NCI-H2227 (cell line): ENCODE measurements at regions not wholly inside any gene's neighbourhood (a gene's known extent, or its start where the extent isn't known, plus 50 kb on each side); places are given as distances from the start of the nearest gene placed in this dataset.
A peak's percentile ranks its signal among the peaks of the same experiment; 100 is the strongest.

ENCODE experiments used
- DNase-seq: peaks from one replicate; lab custom pipeline; 2025; ENCODE audit not compliant: unreplicated experiment; lab: John Stamatoyannopoulos, UW

DNA sequence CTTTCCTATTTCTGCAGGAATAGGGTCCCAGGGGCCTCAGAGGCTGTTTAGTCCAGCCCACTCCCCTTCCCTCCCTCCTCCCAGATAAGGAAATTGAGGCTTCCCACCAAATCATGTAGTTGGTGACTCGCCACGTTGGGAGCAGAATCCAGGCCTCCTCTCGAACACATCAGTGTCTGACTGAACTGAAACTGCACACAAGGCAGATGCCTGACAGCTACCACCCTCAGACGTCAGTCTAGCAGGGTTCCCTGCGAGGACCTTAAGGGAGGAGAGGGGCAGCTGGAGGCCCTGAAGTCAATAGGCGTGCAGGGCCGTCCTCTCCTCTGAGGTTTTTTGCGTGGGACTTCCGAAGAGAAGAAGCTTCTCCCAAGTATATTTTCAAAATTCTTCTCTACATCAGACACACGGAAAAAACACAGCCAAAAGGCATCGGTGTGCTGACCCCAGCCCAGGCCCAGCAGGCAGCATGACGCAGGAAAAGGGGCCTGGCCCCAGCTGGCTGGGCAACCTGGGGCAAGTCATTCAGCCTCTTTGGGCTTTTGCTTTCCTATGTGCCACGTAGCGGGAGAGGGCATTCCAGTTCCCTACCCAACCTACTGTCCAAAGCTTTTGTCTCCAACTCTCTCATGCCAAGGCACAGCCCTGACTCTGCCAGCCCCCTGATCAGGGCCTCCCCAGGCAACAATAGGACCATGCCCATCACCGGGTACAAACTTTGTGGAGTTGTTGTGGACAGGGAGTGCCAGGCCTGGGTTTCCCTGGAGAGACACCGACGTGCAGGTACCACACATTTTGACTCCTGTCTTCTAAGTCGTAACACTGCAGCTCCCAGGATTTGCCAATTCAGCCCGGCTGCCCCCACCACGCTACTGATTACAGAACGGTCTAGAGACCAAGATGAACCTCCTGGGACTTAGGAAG, 283.1 kb downstream of the XXYLT1 start:
- no peak for DNase-seq

DNA sequence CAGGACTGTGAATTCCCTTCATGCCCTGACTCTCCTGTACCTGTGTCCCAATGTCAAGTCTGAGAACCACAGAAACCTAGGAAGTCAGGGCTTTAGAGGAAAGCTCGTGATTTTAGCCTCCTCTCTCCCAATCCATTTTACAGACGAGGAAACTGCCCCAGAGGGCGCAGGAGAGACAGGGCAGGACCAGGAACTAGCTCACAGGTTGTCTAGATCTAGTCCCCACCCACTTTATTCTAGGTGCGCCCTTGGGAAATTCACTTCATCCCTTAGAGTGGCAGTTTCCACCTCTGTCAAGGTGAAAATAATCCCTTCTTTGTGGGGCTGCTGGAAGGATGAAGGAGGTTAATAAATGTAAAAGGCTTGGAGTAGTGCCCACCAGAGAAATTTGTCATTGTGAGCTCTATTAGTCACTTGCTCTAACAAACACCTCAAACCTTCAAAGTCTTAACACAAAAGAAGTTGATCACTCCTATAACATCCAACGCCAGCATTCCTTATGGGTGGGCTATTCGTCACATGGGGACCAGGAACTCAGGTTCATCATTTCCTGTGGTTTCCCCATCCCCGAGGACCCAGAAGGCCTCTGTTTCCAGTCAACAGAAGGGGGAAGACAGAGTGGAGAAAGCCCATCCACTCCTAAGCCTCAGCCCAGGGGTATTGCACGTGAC, 282.3 kb downstream of the XXYLT1 start:
- DNase-seq: no peak

DNA sequence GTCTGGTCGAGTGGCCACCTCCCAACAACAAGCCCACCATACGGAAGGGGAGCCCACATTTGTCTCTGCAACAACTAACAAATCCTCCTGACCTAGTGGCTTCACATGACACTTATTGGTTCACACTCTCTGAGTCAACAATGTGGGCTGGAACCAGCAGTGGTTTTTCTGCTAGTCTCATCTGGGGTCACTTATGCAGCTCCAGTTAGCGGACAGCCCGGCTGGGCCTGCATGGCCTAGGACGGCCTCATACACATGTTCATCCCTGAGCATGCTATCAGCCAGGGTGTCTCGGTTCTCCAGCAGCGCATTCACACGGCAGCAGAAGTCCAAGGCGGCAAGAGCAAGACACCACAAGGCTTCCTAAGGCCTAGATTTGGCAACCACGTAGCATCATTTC, 281.7 kb downstream of the XXYLT1 start:
- DNase-seq: no peak

DNA sequence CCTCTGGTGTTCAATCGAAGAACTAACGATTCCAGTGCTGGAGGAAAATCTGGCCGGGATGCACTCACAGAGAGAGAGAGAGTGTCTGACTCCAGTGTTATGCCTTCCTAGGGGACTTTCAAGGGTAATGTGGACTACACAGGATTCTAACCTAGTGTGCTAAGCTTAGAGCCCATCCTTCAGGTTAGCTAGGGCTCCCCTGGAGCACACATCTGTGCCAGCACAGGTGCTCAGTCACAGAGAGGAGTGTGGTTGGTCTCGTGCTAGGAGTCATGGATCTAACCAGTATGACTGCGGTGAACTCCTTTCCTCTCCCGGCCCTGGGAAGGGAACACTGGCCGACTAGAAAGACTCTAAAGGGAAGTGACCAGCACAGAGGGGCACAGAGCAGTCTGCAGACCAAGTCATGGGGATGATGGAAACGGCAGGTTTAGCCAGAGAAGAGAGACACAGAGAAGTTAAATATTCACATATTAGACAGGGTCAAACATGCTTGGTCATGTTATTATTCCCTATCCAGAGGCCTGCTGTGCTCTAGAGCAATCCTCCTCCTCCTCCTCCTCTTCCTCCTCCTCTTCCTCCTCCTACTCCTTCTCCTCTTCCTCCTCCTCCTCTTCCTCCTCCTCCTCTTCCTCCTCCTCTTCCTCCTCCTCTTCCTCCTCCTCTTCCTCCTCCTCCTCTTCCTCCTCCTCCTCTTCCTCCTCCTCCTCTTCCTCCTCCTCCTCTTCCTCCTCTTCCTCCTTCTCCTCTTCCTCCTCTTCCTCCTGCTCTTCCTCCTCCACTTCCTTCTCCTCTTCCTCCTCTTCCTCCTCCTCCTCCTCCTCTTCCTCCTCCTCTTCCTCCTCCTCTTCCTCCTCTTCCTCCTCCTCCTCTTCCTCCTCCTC, 280.3 kb downstream of the XXYLT1 start:
- no peak for DNase-seq

DNA sequence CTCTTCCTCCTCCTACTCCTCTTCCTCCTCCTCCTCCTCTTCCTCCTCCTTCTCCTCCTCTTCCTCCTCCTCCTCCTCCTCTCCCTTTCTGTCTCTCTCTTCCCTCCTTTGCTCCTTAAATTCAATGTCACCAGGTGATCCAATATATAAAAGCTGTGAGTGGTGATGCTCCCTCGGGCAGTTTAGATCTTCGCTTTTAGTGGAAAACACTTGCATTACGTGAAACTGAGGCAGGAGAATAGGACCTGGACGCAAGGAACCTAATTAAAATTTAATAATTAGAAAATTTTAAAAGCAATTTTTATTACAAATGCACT, 279.7 kb downstream of the XXYLT1 start:
- DNase-seq: no peak

DNA sequence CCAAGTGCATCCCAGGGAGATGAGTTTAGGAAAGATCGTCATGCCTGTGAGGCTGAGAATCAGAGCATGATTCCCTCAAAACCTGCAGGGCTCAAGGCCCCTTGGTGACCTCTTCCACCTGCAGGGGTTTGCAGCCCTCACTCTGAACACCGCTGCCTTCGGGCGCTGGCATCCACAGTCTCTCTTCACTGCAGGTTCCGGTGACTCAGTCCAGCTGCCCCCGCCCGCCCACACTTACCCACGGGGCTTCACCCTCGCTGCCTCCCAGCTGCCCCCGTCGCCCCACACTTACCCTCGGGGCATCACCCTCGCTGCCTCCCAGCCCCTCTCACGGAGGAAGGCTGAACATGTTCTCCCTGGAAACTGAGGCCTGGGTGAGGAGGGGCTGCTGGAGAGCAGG, 277.1 kb downstream of the XXYLT1 start:
- no peak for DNase-seq

DNA sequence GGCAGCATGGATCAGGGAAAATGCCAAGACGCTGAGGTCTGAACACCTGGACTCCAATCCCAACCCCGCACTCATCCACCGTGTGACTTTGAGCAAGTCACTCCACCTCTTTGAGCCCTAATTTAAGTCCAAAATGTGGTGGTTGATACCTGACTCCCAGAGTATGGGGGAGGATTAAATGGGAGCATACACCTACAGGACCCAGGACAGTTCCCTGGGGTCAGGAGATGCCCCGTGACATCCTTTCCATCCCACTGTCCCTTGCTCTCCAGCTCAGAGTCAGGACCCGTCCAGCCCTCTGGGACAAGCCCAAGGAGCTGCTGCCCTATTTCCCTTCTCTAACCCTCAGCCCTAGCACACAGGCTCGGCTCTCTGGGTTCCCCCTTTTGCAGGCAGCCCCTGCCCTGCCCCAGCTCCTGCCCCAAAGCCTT, 276.4 kb downstream of the XXYLT1 start:
- DNase-seq: no peak

DNA sequence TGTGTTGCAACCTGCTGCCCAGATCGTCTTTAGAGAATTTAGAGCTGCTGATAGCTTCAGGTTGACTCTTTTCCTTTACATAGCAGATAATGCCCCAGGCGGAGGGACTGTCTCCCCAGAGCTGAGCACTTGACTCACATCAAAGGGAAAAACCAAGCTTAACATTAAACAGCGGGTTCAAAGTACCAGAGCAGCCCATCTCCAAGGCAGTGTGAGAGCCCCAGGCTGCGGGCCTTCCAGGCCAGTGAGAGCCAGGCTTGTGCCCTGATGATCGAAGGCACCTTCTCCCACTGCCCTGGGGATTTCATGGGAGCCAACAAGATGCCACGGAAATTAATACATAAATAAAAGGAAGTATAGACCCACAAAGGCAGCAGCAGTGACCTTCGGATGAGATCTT, 275.6 kb downstream of the XXYLT1 start:
- no peak for DNase-seq

DNA sequence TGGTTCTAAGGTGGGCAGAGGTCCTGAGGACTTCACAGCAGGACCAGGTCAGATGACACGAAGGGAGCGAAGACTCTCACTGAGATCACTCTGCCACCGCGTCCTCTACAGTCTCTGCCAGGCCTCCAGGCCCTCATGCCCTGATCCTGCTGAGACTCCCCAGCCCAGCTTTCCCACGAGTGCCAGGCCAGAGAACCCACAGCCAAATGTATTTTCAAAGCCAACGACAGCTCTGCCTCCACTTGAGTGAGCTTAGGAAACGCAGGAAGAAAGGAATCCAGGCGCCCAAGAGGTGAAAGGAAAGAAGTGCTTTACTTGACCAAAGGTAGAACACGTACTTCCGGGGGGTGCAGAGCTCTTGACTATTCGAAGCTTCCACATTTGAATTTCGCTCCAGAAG, 275.0 kb downstream of the XXYLT1 start:
- DNase-seq: no peak

DNA sequence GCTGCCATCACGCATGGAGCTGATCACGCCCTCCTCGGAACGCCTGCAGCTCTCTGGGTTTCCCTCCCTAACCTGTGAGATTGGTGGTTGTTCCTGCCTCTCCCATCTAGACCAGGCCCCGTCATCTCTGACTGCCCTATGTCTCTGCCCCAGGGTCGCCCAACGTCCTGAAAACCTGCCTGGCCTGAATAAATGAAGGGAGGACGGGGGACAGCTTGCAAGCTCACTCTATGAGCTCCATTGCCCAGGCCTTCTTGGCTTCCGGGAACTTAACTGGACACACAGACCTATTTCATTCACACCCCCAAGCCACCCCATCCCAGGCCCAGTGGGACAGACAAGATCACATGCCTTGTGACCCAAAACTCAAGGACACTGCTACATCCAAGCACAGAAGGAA, 274.2 kb downstream of the XXYLT1 start:
- no peak for DNase-seq

DNA sequence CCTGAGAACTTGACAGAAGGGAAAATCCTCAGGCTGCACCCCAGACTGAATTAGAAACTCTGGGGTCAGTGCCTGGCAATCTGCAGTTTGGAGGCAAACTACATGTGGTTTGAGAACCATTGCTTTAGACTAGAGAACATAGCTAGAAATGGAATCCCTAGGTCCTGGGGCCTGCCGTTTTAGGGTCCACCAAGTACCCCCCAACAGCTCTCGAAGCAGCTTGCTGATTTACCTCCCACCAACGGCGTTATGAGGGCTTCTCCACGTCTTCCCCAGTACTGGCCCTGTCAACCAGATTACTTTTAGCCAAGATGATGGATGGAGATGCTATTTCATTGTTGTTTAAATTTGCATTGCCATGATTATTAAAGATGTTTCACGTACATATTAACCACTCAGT, 272.5 kb downstream of the XXYLT1 start:
- no peak for DNase-seq

DNA sequence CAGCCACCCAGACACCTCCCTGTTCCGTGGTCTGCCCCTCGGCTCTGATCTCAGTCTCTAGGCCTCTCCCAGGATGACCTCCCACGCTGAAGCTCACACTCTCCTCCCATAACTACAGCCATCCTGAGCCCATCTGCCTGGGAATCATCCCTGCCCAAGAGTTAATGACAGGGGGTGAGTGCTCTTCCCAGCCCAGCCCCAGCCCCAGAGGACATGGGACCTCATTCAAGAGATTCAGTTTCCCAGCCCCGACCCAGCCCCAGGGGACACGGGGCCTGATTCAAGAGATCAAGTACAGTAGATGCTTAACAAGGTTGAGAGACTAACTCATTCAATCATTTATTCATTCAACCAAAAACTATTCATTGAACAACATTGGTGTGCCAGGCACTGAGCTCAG, 272.0 kb downstream of the XXYLT1 start:
- no peak for DNase-seq

DNA sequence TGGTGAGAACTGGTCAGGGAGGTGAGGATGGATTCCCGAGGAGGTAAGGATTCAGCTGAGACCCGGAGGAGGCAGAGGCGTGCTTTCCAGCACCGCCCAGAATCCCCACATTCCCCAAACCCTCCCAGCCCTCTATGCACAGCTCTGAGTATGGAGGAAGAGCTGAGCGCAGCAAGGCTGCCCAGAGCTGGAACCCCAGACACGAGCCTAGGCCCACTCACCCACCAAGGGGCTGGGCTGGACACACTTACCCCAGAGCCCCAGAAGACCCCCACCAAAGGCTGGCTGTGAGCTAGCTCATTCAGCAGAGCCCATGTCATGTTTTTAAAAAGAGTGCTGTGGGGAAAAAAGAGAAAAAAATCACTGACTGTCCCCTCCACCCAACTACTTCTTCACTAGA, 271.5 kb downstream of the XXYLT1 start:
- no peak for DNase-seq

DNA sequence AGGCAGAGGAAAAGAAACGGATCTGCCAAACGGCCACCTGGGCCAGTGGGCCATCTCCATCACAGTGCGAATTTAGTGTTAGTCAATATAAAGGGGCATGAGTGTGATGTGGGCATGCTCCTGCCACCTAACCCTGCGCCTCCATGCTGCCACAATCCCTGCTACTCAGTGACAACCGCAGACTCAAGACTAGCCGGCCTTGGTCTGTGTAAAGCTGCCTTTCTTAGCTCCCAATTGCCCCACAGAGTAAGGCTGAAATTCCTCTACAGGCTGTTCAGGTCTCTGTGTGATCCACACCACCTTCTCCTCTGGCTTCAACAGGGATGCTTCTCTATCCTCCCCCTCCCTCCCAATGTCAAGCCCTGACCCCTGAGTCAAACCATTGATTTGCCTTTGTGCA, 269.7 kb downstream of the XXYLT1 start:
- no peak for DNase-seq

DNA sequence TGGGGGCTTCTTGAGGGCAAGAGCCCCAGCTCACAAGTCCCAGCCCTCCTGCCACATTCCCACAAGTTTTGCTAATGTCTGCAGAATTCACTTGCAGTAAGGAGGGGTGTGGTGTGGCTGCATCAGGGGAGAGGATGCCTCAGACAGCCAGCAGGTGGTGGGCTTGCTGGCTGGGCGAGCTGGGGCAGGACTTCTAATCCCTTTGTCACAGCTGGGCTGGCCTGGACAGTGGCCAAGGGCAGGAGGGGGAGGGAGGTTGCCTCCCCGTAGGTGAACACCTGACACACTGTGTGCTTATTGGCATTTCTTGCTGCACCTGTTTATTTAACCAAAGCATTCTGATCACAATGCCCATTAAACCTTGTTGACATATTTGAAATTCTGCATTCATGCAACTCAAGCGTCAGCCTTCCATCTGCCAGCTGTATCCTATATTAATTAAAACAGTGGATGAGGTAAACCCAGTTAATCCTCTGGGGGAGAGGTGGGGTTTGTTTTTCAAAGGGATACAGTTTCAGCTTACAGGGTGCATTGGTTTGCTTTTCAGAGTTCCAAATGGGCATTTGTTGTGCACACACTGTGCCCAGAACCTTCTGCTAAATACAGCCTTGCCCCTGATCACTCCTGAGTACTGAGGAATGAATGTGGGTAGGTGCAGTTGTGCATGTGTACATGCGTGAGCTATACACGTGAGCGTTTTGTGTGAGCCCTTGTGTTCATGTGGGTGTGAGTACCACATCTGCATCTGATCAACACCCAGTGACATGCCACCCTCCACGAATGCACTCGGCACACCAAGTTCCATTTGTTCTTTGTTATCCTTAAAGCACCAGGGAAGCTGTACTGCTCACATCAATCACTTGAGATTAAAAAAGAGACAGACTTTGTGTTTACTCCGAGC, 268.7 kb downstream of the XXYLT1 start:
- DNase-seq: peak; percentile 55

DNA sequence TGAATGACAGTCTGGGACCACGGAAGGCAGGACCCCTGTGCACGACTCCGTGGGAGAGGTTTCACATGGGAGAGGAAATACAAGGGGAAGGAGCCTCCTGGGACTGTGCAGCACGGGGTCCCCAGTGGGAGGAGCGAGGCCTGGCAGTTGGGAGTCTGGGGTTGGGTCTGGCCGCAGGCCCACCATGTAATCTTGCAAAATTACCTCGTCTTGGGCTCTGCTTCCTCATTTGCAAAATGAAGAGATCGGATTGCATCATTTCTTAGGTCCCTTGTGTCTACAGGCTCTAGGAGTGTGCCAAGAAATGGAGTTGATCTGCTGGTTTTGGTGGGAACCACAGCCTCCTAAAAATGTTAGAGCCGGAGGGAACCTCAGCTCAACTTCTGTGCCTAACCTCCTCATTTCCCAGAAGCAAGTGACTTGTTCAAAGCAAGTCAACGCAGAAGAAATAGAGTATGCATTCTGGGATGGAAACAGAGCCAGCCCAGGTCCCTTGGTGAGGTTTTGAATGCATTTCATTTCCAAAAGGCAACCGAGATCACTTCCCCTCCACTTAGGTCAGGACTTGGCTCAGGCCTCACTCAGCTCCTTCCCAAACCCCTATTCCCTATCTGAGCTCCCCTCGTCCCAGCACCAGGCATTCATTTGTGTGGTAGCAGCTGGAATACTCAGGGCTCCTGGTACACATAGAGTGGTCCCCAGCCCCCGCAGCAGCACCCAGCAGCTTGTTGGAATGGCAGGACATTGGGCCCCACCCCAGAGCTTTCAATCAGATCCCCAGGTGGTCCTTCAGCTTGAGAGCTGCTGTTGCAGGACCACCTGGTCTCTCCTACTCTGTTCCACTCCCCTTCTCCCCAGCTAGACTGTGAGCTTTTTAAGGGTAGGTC, 267.7 kb downstream of the XXYLT1 start:
- no peak for DNase-seq

DNA sequence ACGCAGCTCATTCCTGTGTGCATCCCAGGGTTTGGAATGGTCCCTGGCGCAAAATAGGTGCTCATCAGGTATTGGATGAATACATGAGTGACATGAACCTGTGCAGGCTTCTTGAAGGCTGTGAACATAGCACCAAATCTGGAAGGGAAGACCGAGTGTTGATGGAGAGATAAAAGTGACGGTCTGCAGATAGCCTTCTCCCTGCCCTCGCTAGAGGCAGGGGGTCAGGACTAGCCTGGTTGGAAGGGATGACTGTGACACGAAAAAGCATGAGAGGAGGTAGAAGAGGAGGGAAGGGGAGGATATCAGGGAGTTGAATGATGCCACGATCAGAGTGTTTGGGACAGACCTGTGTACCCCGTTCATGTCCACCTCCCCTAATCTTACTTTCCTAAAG, 267.1 kb downstream of the XXYLT1 start:
- no peak for DNase-seq

DNA sequence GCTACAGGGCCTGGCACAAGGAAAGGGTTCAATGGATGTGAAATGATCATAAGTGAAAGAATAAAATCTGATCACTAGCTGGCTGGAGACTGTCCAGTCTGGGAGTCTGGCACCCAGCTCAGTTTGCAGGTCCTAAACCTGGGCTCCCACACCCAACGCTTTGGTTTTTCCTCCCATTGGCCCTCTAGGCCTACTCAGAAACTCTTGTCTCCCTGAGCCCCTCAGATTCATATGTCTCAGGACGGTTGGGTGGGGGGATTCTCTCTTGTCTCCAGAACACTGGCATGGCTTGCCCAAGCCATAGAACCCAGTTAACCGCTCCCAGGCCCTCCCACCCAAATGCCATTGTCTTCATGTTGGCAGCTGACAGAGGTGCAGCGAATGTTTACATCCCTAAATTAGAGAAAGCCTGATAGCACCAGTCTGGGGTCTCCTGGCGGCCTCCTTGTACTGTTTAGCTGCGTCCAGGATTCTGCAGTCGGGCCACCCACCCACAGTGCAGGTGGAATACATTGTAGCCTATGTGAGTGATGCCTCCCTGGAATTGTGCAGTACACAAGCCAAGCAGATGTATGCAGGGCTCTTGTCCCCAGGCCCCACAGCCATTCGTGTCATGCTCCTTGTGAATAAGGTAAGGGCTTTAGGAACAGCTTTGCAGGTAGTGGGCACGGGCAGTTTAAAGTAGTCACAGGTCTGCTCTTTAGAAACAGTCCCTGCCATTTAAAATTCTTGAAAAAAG, 266.3 kb downstream of the XXYLT1 start:
- no peak for DNase-seq

DNA sequence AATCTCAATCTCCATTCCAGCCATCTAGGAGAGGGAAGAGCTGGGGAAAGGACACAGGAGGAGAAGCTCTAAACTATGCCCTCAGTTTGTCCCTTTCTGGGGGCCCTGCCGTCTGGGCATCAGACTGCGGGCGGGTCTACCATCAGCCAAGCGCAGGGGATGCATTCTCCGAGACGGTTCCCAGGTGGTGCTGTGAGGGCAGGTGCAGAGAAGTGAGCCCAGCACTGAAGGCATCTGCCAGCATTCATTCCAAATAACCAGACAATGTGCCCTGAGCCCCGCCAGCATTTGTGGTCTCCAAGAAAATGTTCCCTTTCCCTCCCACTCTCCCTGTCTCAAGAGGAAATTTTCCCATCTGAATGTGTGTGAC, 265.7 kb downstream of the XXYLT1 start:
- no peak for DNase-seq
